NCI-H1930 (cell line): ENCODE measurements at regions not wholly inside any gene's neighbourhood (a gene's known extent, or its start where the extent isn't known, plus 50 kb on each side); places are given as distances from the start of the nearest gene placed in this dataset.
"Not testable (repeated sequence)": the region's sequence is repeated elsewhere in the genome, so short reads cannot be mapped to it uniquely, and the experiment has no call there.

Source experiments
- DNase-seq, 2 experiments: peaks; one replicate each; lab custom pipeline; 2025; lab: John Stamatoyannopoulos, UW

DNA sequence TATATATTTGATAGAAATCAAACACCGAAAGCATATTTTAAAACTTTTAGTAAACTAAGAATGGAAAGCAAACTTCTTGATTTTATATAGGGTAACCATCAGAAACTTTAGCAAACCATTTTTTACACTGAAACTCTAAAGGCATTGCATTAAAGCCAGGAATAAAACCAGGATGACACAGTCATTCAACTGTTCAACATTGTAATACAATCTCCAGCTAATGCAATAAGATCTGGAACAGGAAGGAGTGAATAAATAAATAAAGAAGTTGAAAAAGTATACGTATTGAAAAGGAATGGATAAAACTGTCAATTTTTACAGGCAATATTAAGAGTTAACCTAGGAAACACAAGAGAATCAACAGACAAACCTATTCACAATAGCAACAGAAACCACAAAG lies 181.9 kb upstream of the TTC14 start:
- DNase-seq = no peak

DNA sequence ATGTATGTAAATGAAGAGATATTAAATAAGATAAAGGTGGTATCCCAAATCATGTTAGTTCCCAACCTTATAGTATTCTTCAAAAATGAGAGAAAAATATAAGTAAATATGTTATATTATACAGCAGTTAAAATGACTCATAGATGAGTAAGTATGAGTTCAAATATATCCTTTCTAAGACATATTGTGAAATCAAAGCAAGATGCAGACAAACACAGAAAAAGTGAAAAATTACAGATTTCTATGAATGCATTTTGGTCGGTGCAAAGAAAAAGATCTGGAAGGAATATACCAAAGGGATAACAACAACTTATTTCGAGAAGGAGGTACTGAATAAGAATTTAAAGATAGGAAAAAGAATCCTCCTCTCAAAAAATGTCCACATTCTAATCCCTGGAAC lies 181.2 kb upstream of the TTC14 start:
- DNase-seq = no peak

DNA sequence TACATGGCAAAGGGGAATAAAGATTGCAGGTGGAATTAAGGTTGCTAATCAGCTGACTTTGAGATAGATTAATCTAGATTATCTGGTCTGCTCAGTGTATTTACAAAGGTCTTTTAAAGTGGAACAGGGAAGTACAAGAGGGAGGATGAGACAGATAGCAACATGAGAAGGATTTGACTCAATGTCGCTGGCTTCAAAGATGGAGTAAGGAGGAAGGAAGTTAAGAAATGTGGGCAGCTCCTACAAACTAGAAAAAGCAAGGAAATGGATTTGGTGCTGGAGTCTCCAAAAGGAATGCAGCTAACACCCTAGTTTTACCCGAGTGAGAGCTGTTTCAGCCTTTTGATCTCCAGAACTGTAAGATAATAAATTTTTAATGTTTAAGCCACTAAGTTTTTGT lies 180.7 kb upstream of the TTC14 start:
- DNase-seq = no peak

DNA sequence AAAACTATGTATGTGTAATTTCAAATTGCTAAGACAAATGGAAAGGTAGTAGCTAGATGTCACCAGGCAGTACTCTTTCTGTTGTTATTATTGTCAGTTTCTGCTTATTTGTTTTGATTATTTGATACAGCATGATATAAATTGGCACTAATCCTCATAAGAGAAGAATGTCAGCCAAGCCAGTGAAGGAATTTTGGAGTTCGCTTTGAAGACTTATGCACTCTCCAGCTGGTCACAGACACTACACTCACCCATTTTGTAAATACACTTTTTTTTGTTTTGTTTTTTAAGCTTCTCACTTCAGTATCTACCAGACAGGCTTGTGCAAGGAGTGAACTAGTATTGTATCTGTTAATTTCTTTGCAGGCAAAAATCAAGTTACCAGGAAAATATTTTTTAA lies 180.2 kb upstream of the TTC14 start:
- no peak for DNase-seq

DNA sequence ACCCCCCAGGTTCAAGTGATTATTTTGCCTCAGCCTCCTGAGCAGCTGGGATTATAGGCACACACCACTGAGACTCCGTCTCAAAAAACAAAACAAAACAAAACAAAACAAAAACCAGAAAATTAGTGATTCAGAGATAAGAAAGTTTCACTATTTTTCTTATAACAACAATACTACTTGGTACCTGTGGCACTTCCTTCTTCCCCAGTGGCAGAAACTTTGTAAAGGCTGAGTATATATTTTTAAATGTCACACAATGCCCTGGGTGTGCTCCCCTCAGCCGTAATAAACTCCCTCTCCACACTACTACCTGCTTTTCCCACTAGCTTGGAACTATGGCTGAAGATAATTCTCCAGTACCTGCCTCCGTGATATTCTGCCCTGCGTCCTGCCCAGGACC lies 177.7 kb upstream of the TTC14 start:
- not testable (repeated sequence) for DNase-seq

DNA sequence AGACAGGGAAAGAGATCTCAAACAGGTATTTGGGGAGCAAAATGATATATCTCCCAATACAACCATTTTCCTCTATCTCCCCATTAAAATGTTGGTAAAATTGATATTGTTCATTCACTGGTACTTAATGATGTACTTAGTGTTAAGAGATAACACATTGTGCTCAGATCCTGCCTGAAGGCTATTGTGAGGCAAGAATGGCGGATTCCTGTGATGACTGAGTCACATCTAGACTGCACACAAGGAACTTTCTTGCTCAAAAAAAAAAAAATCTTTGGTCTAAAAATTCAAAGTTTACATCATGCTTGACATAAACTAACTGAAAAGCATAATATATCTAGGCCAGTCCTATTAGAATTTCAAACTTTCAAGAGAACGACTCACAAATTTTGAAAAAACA lies 171.1 kb upstream of the TTC14 start:
- DNase-seq = no peak

DNA sequence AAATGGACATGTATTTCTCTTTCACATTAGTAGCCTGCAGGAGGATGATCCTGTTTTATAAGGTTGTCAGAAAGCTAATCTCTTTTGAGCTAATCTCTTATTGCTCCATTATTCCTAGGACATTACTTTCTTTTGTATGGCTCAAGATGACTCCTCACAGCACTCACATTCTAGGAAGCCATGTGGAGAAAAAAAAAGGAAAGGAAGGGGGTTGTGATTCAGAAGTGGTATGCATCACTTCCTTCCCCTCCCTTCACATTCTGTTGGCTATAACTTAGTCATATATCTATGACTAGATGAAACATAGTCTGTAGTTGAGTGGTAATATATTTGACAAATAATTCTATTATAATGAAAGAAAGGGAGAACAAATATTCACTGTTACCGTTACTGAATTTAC lies 168.8 kb upstream of the TTC14 start:
- DNase-seq = no peak

DNA sequence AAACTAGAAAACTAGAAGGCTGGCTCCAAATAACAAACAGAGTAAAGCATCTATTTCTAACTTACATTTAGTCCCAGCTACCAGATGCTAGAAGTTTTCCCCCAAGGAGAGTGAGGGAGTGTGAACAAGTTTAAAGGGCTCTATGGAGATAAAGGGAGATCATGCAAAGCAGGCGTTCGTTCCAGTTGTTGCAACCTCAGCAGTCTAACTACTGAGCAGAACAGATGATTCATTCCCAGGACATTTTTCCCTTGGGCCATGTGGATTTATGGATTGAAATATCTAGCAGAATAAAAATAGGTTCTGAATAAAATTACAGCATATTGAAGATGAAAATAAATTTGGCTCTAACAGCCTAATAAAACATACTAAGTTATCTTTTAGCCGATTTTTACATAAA lies 154.8 kb upstream of the TTC14 start:
- no peak for DNase-seq

DNA sequence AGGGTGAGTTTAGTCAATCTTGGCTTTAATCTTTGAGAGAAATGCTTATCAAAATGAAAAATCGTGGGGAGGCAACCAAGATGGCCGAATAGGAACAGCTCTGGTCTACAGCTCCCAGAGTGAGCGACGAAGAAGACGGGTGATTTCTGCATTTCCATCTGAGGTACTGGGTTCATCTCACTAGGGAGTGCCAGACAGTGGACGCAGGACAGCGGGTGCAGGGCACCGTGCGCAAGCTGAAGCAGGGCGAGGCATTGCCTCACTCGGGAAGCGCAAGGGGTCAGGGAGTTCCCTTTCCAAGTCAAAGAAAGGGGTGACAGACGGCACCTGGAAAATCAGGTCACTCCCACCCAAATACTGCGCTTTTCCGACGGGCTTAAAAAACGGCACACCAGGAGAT lies 153.6 kb upstream of the TTC14 start:
- DNase-seq = not testable (repeated sequence)

DNA sequence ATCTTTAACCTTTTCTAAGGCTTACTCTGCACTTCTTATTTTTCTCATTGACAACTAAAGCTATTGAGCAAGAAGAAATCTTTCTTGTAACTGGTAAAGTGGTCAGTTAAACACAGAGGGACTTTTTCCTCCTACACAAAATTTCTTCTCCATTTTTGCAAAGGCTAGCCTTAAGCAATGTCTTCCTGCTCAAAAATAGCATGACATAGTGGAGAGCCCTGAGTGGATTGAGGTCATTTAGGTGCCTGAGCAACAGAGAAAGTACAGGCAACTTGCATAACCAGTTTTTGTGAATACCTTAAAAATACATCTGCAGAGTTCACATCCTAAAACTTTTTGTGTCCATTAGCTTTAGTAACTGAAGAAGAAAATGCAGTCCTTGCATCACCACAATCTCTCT lies 144.7 kb upstream of the TTC14 start:
- DNase-seq = no peak

DNA sequence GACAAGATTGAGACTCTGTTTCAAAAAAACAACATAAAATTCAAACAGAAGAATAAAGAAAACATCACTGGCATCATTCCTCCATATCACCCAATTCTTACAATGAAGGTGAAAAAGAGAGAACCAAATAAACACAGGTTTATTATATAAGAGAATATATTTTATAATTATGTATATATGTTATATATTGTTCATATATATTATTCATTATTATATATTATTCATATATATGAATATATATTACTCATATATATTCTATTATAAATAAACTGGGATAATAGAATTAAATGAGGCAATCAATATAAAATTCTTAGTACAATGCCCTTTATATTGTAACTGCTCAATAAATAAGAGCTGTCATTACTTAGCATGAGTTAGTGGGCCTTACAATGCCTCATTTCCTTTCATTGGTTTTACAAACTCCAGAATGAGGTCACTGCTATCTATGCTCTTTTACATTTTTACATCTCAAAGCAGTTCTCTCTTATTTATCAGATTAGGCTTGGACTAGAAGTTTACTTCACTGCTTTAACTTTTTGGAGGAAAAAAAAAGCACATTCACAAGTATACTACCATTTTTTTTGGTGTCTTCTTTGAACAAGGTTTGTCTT lies 135.5 kb upstream of the TTC14 start:
- no peak for DNase-seq

DNA sequence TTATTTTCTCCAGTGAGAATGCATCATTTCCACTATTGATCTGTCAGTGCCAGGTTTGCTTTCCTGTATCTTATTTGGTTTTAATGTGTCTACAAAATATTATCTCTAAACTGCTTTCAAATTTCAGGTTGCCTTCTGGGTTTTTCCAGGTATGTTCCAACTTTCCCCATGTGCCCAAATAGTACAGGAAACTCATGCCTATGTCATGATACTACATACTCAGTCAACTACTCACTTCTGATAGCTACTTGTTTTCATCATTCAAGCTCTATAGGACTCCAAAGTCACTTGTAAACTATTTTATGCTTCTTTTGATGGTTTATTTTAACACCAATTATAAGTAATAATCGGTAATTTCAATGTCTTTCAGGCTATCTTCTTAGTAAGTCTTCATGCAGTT lies 134.8 kb upstream of the TTC14 start:
- DNase-seq = no peak

DNA sequence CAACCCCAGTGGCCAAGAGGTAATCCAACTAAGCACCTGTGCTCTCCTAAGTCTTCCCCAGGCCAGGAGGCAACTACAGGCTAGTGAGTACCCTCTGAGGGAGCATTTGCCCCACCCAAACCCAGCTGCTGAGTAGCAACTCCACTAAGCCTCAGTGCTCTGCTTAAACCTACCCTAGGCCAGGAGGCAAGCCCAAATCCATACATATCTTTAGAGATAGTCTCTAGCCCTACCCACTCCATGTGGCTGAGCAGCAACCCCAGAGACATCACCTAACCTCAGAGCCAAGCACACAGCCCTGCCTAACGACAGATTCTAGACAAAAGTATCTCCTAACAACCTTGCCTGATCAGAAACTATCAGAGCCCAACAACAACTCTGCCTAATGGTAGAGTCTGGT lies 132.8 kb upstream of the TTC14 start:
- DNase-seq = no peak

DNA sequence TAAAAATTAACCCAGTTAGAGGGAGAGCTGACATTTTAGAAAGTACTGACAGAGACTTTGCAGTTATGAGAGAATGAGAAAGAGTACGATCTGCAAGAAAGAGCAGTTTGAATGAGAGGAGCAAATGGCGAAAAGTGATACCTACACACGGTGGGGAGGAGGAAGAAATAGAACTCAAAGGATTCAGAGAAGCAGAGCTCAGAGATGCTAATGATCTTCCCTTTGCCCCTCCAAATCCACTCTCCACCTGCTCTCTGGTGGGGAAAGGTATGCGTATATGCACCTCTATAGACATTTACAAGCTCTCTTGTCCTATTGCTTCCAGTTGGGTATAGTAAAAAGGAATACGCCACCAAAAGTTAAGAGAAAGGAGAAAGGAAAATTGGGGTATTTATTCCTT lies 123.3 kb upstream of the TTC14 start:
- no peak for DNase-seq

DNA sequence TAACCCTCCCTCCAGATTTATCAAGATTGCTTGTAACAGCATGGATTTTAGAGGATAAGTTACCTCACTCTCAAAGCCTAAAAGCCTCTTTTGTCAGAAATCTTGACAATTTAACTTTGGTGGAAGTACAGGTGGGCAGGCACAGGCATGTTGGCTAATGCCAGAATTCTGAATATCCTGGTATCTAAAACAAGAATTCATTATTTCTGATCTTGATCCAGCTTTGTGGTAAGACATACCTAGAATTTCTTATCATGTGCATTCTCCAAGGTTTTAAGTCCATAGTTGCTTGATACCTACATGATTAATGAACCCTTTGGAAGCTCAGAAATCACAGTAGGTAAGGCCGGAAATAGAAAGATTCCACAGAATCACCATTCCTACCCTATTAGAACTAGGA lies 109.9 kb upstream of the TTC14 start:
- no peak for DNase-seq

DNA sequence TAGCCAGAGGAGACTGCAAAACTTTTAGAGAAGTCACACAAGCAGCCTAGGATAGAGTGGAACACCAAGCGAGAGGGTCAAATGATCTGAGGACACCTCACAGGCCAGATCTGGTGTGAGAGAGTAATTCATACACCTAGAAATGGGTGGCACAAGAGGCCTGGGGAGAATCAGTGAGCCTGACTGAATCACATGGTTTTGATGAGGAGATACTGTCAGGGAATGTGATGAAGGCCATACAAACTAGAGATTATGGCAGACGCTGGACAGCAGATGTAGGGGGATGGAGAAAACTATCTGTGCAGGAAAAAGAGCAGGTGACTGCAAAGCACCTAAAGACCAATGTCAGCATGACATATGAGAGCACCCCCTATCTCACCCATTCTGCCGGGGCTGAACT lies 105.0 kb upstream of the TTC14 start:
- no peak for DNase-seq

DNA sequence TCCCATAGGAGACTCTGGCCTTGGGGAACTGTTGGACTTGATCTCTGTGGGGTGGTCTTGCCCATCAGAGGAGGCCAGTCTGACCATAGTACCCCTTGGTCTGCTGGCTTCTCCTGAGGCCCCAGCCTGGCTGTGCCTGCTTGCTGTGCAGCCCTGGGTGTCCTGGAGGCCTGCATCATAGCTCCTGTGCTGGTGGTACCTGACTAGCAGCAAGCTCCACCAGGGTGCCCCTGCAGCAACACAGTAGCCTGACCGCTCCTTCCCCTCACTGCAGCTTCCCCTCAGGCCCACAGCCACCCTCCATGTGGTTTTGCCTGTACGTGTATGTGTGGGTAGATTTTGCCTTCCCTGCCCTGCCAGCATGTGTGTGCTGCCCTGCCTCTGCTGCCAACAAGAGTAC lies 85.6 kb upstream of the TTC14 start:
- no peak for DNase-seq

DNA sequence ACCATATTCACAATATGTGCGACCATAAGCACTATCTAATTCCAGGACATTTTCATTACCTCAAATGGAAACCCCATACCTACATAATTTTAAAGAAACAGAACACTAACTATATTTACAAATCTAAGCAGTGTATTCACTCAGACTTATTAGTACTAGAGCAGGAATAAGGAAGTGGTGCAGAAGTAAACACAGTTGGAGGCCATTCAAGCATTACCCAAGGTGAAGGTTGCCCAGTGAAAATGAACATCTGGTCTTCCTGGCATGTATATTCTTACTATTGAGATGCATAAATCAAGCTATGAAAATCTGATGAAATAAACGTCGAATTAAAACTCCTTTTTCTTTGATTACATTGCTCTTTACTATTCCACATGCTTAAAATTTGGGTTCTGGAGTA lies 78.9 kb upstream of the TTC14 start:
- no peak for DNase-seq

DNA sequence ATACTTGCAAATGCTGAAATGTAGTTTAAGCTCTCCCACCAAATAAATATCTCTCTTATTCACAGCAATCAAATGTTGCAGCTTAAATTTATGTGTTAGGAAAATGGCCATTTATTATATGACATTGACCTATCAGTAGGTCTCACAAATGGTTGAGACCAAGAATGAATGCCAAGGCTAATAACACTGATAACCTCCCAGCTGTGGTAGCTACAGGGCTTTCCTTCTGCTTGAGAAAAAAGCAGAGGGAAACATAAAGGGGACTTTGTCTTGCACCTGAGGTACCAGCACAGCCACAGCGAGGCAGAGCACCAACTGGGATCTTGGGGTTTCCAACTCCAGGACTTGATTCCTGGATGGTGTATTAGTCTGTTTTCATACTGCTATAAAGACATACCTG lies 73.1 kb upstream of the TTC14 start:
- no peak for DNase-seq

DNA sequence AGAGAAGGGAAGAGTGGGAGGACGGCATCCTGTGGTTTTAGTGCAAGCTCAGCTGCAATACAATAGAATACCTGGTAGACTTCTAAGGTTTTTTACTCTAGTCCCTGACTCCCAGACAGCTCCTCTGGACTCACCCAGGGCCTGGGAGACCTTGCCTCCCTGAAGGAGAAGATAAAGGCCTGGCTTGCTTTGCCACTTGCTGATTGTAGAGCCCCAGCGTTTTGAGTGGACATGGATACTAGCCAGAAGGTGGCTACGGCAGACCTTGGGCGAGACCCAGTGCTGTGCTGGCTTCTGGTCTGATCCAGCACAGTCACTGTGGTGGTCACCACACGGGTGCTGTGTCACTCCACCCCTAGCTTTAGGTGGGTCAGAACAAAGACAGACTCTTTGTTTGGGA lies 72.2 kb upstream of the TTC14 start:
- no peak for DNase-seq

DNA sequence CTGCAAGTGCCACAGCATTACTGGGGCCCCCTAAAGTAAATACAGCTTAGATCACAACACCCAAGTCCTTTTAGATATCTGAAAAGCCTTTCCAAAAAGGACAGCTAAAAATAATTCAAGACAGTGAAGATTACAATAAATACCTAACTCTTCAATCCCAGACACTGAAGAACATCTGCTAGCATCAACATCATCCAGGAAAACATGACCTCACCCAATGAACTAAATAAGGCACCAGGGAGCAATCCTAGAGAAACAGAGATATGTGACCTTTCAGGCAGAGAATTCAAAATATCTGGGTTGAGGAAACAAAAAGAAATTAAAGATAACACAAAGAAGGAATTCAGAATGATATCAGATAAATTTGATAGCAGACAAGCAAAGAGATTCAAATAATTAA lies 71.7 kb upstream of the TTC14 start:
- no peak for DNase-seq

DNA sequence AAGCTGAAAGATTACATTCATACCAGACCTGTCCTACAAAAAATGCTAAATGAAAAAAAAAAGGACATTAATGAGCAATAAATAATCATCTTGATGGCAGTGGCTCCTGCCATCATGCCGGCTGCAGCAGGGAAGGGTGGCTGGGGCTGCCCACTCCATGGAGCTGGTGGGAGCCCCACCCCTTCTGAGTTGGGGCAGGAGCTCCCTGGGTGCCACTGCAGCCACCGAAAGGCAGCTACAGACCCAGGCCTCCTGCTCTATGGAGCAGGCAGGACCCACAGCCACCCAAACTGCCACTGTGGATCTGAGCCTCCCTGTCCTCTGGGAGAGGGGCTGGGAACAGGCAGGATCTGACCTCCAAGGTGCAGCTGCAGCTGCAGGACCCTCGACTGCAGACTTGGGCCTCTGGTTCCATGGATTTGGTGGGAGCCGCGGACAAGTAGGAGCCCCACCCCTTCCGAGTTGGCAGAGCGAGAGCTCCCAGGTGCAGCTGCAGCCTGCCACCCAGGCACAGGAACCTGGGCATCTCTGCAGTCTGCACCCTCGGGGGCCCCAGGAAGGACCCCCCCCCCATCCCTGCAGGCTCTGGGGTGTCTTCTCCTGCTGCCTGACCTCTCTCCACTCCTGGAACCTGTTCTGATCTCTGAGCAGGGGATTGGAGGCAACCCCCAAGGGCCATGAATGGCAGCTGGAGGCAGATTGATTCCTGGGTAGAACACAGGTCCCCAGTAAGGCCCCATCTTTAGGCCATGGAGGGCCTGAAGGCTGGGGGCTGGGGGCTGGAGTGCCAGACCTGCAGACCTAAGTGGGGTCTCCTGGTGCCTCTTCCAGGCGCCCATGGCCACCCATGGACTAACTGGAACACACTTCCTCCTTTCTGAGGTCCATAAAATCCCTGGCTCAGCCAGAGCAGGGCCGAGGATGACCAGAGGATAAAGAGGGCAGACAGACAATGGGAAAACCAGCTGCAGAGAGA lies 70.4 kb upstream of the TTC14 start:
- no peak for DNase-seq

DNA sequence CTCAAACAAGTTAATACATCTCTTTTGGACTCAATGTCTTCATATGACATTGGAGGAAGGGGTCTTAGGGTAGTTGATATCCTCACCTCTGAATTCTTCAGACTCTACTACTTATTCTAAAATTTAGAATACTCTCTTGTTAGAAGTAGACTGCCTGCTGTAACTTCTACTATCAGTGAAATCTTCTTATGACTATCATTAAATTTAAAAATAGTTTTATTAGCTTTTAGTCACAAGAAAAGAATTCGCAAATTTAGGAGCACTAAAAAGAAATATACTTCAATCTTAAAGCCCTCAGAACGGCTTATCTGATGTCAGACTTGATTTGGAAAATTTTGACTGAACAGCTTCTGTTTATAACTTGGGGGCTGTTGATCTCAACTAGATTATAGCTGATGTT lies 67.1 kb upstream of the TTC14 start:
- no peak for DNase-seq

DNA sequence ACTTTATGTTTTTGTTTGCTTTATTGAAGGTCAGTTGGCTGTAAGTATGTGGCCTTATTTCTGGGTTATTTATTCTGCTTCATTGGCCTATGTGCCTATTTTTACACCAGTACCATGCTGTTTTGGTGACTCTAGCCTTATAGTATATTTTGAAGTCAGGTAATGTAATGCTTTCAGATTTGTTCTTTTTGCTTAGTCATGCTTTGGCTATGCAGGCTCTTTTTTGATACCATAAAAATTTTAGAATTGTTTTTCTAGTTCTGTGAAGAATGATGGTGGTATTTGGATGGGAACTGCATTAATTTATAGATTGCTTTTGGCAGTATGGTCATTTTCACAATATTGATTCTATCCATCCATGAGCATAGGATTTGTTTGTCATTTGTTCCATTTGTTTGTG lies 63.5 kb upstream of the TTC14 start:
- no peak for DNase-seq
